Hepatocyte (in vitro differentiated cells): ENCODE measurements at regions not wholly inside any gene's neighbourhood (a gene's known extent, or its start where the extent isn't known, plus 50 kb on each side); places are given as distances from the start of the nearest gene placed in this dataset.

ENCODE experiments used
- EZH2 ChIP-seq: fragments of 200-600 bp; sonication (generic); IDR thresholded peaks from 2 replicates; pipeline ENCODE4 v1.6.1; 2016; ENCODE audit warnings: antibody characterized with exemption, mild to moderate bottlenecking, borderline replicate concordance
- EZH2phosphoT487 ChIP-seq: fragments of 200-600 bp; sonication (generic); IDR thresholded peaks from one replicate; pipeline ENCODE4 v1.6.1; 2018; ENCODE audit warnings: antibody characterized with exemption, mild to moderate bottlenecking, low read depth, moderate library complexity; ENCODE audit not compliant: unreplicated experiment, severe bottlenecking
- TF ChIP-seq, protein P1 (sequence below): fragments of 200-600 bp; sonication (generic); IDR thresholded peaks from 2 replicates; pipeline ENCODE4 v1.5.1; 2016; ENCODE audit warnings: antibody characterized with exemption, mild to moderate bottlenecking; ENCODE audit not compliant: poor library complexity

DNA sequence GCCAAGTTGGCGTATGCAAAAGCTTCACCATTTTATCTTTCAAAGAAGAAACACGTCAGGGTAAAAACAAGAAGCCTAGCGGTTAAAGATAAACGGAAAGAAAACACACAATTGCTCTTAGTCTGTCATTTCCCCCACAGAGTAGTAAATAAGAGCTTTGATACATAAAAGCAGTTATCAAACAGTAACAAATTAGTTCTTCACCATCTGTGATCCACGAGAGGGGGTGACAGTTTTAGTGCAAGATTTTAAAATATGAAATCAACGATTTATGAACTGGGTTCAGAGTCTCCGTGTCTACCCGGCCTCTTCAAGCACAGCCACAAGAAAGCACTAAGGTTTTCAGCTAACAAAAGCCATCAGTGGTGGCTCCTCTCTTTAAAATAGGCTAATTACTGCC is 703.9 kb upstream of the ID2 start:
- TF ChIP-seq, protein P1, sequence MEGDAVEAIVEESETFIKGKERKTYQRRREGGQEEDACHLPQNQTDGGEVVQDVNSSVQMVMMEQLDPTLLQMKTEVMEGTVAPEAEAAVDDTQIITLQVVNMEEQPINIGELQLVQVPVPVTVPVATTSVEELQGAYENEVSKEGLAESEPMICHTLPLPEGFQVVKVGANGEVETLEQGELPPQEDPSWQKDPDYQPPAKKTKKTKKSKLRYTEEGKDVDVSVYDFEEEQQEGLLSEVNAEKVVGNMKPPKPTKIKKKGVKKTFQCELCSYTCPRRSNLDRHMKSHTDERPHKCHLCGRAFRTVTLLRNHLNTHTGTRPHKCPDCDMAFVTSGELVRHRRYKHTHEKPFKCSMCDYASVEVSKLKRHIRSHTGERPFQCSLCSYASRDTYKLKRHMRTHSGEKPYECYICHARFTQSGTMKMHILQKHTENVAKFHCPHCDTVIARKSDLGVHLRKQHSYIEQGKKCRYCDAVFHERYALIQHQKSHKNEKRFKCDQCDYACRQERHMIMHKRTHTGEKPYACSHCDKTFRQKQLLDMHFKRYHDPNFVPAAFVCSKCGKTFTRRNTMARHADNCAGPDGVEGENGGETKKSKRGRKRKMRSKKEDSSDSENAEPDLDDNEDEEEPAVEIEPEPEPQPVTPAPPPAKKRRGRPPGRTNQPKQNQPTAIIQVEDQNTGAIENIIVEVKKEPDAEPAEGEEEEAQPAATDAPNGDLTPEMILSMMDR = no peak
- TF ChIP-seq EZH2phosphoT487 (no peak), EZH2 (no peak)
